ENCODE measurements at regions not wholly inside any gene's neighbourhood (a gene's known extent, or its start where the extent isn't known, plus 50 kb on each side); places are given as distances from the start of the nearest gene placed in this dataset.

GRCh38 chr4:10186228-10187214 is 69.9 kb upstream of the WDR1 start:
- TF ChIP-seq CTCF (conservative IDR thresholded peaks at IDR 0.05; ENCODE audit: low read depth): no peak
- ChIA-PET CTCF (interaction anchor here (0.6 to 1.6 kb wide), 3 partner anchors 194 to 1940 kb away, joined by 4 to 7 read pairs (median 4); no protein-coding TSS in a partner anchor), POLR2A (ENCODE audit: low non-redundant PET) (no interaction called here)
- no peak for DNase-seq (ENCODE audit: low spot score)
- H3K27ac ChIP-seq: no peak overlapping the region

DNA sequence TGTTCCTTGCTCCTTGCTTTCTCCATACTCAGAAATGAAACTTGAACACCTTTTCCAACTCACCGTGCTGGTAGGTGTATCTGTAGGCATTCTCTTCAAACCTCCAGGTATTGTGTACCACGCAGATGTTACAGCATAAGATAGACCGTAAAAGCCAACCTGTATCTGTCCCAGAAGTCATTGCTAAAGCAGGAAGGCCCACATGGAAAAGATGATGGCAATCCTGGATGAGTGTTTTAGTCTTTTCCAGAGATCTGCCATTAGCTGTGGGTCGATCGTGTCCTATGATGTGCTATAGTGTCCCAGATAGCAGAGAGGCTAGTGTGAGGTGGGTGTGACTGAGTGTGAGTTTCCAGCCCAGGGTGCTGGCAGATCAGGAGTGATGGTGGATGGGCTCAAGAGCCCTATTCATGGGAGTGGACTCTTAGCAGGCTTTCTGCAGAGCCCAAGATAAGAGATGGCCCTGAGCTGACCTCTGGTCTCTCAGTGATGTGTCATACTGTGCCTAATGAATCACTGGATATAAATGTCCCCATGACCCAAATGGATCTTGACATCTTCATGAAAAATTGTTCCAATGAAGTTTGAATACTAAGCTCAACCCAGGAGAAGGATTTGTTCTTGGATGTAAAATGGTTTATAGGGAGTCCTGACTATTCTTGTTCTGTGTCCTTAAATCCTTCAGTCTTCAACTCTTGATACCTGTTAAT is 69.1 kb upstream of the WDR1 start:
- no peak for DNase-seq (ENCODE audit: low spot score)
- ChIA-PET POLR2A (ENCODE audit: low non-redundant PET) (no interaction called here), CTCF (interaction anchor here (1.6 kb wide), 1 partner anchor 217 kb away, joined by 7 read pairs; no protein-coding TSS in a partner anchor)
- TF ChIP-seq CTCF (conservative IDR thresholded peaks at IDR 0.05; ENCODE audit: low read depth): no peak
- no peak overlapping the region for H3K27ac ChIP-seq

GRCh38 chr4:10184501-10184938 is 67.9 kb upstream of the WDR1 start:
- ChIA-PET CTCF (no interaction called here), POLR2A (ENCODE audit: low non-redundant PET) (no interaction called here)
- DNase-seq (ENCODE audit: low spot score): no peak
- no peak overlapping the region for H3K27ac ChIP-seq
- TF ChIP-seq CTCF (conservative IDR thresholded peaks at IDR 0.05; ENCODE audit: low read depth): no peak

DNA sequence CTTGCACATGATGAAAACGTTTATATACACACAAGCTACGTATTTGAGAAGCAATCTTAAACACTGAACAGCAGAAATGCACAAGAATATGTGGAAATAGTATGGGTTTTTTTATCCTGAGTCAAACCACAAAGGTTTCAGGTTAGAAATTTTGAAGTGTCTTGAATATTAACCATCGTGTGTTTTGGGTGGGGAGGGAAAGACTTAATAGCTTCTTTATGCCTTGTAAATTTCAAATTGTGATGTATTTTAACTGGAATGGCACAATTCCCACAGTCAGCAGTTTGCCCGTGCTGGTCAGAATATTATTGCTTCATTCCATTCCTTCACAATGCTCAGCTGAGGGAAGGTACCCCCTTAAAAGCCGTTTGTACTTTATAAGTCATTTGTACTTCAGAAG is 67.4 kb upstream of the WDR1 start:
- POLR2A ChIA-PET (ENCODE audit: low non-redundant PET): no interaction called here

GRCh38 chr4:10183462-10183861 is 66.9 kb upstream of the WDR1 start:
- ChIA-PET POLR2A (ENCODE audit: low non-redundant PET) (no interaction called here), CTCF (no interaction called here)
- DNase-seq (ENCODE audit: low spot score): no peak
- no peak for TF ChIP-seq CTCF (conservative IDR thresholded peaks at IDR 0.05; ENCODE audit: low read depth)
- no peak overlapping the region for H3K27ac ChIP-seq

More for the DNA sequence above, 67.4 kb upstream of the WDR1 start:
- no peak for TF ChIP-seq CTCF (conservative IDR thresholded peaks at IDR 0.05; ENCODE audit: low read depth)
- DNase-seq (ENCODE audit: low spot score): no peak
- CTCF ChIA-PET: no interaction called here
- H3K27ac ChIP-seq: no peak overlapping the region
